Adipocyte (in vitro differentiated cells): ENCODE measurements at regions not wholly inside any gene's neighbourhood (a gene's known extent, or its start where the extent isn't known, plus 50 kb on each side); places are given as distances from the start of the nearest gene placed in this dataset.

ENCODE experiments used
- DNase-seq: peaks from one replicate; pipeline ENCODE4 v3.0.0-alpha.2; 2015; ENCODE audit warnings: low read depth
- H3K27me3 ChIP-seq: replicated peaks from 2 replicates; pipeline ENCODE4 v1.7.0; 2013; ENCODE audit warnings: mild to moderate bottlenecking, low read length, moderate library complexity; ENCODE audit not compliant: control insufficient read depth, insufficient read depth
- H3K36me3 ChIP-seq: 2 replicates; pipeline ENCODE4 v1.7.0; 2013; ENCODE audit warnings: low read length, mild to moderate bottlenecking, moderate library complexity; ENCODE audit not compliant: control insufficient read depth, insufficient read depth, severe bottlenecking
- H3K4me1 ChIP-seq: 2 replicates; pipeline ENCODE4 v1.7.0; 2013; ENCODE audit warnings: mild to moderate bottlenecking, low read length, moderate library complexity; ENCODE audit not compliant: control insufficient read depth, insufficient read depth
- H3K4me3 ChIP-seq: 2 replicates; pipeline ENCODE4 v1.7.0; 2013; ENCODE audit warnings: mild to moderate bottlenecking, low read length, moderate library complexity
- H3K9ac ChIP-seq: 2 replicates; pipeline ENCODE4 v1.7.0; 2013; ENCODE audit warnings: mild to moderate bottlenecking, low read length, moderate library complexity
- H3K9me3 ChIP-seq: 2 replicates; pipeline ENCODE4 v1.7.0; 2013; ENCODE audit warnings: mild to moderate bottlenecking, low read length, moderate library complexity; ENCODE audit not compliant: control insufficient read depth

DNA sequence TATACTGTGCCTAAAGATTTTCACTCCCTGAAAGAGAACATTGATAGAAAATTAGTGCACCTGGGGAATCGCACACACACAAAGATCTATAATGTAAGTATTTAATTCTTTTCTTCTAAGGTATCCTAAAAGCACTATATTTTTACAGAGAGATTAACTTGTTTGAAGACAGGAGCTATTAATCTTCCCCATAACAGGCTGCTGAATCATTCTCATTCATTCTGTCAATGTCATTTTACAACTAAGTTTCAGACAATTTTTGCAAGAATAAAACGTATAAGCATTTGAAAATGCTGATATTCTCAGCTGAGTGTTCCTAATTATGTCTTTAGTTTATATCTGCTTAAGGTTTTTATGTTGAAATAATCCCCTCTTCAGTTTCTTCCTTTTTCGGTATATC is 776.7 kb downstream of the NXPH1 start:
- no peak for DNase-seq
- H3K36me3 ChIP-seq = no peaks in the 10 kb centered on the region
- H3K27me3 ChIP-seq = no peaks in the 10 kb centered on the region
- H3K9ac ChIP-seq = no peak overlapping the region
- no peak overlapping the region for H3K4me3 ChIP-seq
- H3K9me3 ChIP-seq = no peaks in the 10 kb centered on the region
- no peaks in the 10 kb centered on the region for H3K4me1 ChIP-seq

DNA sequence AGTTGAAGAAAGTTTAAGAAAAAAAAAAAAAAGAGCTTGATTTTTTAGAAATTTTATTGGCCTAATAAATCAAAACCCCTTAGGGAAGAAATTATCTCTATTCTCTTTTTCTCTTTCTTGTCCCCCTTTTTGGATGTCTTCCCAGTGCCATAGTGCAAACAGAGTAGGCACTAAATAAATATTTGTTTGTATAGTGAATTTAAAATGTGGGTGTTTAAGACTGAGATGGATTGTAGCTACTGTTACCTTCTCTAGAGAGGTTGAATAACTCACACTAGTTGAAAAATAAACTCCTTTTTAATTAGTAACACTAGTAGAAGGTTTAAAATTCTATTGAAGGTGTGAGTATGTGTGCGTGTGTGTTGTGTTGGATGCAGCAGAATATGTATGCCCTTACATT is 783.8 kb downstream of the NXPH1 start:
- Histone ChIP-seq H3K9ac (no peak overlapping the region), H3K36me3 (no peaks in the 10 kb centered on the region), H3K4me1 (no peaks in the 10 kb centered on the region), H3K4me3 (no peak overlapping the region), H3K9me3 (peaks cover 3% of the 10 kb centered on the region), H3K27me3 (no peaks in the 10 kb centered on the region)
- no peak for DNase-seq

DNA sequence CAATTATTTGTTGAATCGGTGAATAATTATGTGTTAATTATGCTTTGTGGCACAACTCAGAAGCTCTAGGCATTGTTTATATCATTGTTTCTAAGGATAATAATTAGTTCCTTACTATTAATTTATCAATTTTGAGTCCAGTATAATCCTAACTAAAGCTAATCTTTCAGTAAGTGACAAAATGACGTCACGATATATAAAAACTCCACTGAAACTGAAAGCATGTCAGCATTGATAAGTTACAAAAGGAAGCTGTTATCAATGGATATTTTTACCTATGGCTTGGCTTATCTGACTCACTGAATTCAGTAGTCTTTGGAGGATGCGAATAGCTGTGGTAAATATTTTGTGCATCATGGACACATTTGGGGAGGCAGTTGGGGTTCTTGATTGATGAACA is 793.1 kb downstream of the NXPH1 start:
- Histone ChIP-seq H3K27me3 (no peaks in the 10 kb centered on the region), H3K36me3 (no peaks in the 10 kb centered on the region), H3K4me3 (no peak overlapping the region), H3K9me3 (peaks cover 7% of the 10 kb centered on the region), H3K9ac (no peak overlapping the region), H3K4me1 (no peaks in the 10 kb centered on the region)
- no peak for DNase-seq

DNA sequence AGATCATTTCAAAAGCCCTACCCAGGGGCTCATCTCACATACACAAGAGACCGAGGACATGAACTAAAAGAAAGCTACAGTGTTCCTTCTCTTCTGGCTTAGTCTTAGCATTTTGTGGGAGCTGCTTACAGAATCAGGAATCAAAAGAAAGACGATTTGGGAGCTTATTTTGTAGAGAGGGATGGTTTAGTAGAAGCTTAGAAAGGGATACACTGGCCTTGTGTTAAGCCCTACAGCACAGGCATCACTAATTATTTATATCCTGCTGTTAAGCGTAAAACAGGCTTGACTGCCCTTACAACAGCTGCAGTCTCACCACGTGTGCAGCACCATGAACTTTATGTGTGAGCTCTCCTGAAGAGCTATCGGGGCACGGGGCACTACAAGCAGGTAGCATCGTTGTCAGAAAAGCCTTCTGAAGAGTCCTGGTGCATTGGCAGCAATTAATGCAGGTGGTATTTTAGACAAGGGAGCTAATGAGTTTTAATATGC is 798.3 kb downstream of the NXPH1 start:
- no peak for DNase-seq
- peaks cover 7% of the 10 kb centered on the region for H3K9me3 ChIP-seq
- H3K9ac ChIP-seq = no peak overlapping the region
- no peaks in the 10 kb centered on the region for H3K27me3 ChIP-seq
- H3K36me3 ChIP-seq = no peaks in the 10 kb centered on the region
- no peak overlapping the region for H3K4me3 ChIP-seq
- H3K4me1 ChIP-seq = no peaks in the 10 kb centered on the region

GRCh38 chr7:9240001-9240400 is 806.6 kb downstream of the NXPH1 start:
- Histone ChIP-seq H3K4me3 (no peak overlapping the region), H3K9ac (no peak overlapping the region), H3K4me1 (no peaks in the 10 kb centered on the region), H3K9me3 (peaks cover 7% of the 10 kb centered on the region), H3K27me3 (no peaks in the 10 kb centered on the region), H3K36me3 (no peaks in the 10 kb centered on the region)
- DNase-seq = no peak

DNA sequence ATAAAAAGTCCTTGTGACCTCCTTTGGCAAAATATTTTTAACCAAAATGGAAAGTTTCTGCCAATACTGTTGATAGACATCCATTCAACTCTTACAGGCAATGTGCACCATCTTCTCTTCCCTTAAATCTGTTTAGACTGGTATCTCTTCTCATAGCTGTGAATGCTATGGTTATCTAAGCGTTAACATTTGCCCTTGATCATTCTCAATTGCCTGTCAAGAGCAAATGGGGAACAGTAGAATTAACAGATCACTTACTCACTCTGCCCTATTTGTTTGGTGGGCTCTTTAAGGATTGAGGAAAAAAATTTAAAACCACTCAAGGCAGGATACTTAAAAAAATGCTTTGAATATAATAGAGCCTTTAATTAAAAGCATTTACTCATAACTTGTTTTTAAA is 808.4 kb downstream of the NXPH1 start:
- no peaks in the 10 kb centered on the region for H3K9me3 ChIP-seq
- no peaks in the 10 kb centered on the region for H3K4me1 ChIP-seq
- no peaks in the 10 kb centered on the region for H3K36me3 ChIP-seq
- H3K9ac ChIP-seq = no peak overlapping the region
- no peak for DNase-seq
- no peak overlapping the region for H3K4me3 ChIP-seq
- H3K27me3 ChIP-seq = no peaks in the 10 kb centered on the region

GRCh38 chr7:9242636-9243035 is 809.2 kb downstream of the NXPH1 start:
- no peak overlapping the region for H3K4me3 ChIP-seq
- no peaks in the 10 kb centered on the region for H3K9me3 ChIP-seq
- DNase-seq = no peak
- H3K27me3 ChIP-seq = no peaks in the 10 kb centered on the region
- no peaks in the 10 kb centered on the region for H3K4me1 ChIP-seq
- no peak overlapping the region for H3K9ac ChIP-seq
- no peaks in the 10 kb centered on the region for H3K36me3 ChIP-seq

DNA sequence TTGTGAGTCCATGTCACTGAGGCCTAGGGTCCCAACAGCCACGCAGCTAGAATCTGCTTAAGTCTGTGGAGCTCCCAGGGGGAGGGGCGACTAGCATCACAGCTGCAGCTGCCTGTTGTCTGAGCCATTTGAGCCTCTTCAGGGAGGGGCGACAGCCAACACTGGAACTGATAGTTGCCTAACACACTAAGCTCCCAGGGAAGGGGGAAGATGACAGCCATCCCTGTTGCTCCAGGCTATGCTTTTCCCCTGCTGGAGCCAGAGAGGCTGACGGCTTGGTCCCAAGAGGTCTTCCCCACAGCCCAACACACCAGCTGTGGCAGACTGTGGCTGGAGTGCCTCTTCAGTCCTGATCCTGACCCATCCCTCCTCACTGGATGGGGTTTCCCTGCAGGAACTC is 817.5 kb downstream of the NXPH1 start:
- H3K27me3 ChIP-seq = no peaks in the 10 kb centered on the region
- H3K36me3 ChIP-seq = no peaks in the 10 kb centered on the region
- no peak overlapping the region for H3K9ac ChIP-seq
- H3K4me1 ChIP-seq = no peaks in the 10 kb centered on the region
- no peak for DNase-seq
- no peaks in the 10 kb centered on the region for H3K9me3 ChIP-seq
- no peak overlapping the region for H3K4me3 ChIP-seq

- DNase-seq = no peak
- Histone ChIP-seq H3K27me3 (no peaks in the 10 kb centered on the region), H3K36me3 (no peaks in the 10 kb centered on the region), H3K4me1 (no peaks in the 10 kb centered on the region), H3K9me3 (peaks cover 5% of the 10 kb centered on the region), H3K4me3 (no peak overlapping the region), H3K9ac (no peak overlapping the region)
Observed at GRCh38 chr7:9264395-9264794, 831.0 kb downstream of the NXPH1 start.

- Histone ChIP-seq H3K36me3 (no peaks in the 10 kb centered on the region), H3K4me1 (no peaks in the 10 kb centered on the region), H3K27me3 (no peaks in the 10 kb centered on the region), H3K4me3 (no peak overlapping the region), H3K9me3 (no peaks in the 10 kb centered on the region), H3K9ac (no peak overlapping the region)
- DNase-seq = no peak
Observed at GRCh38 chr7:9280088-9280487, 846.7 kb downstream of the NXPH1 start.

DNA sequence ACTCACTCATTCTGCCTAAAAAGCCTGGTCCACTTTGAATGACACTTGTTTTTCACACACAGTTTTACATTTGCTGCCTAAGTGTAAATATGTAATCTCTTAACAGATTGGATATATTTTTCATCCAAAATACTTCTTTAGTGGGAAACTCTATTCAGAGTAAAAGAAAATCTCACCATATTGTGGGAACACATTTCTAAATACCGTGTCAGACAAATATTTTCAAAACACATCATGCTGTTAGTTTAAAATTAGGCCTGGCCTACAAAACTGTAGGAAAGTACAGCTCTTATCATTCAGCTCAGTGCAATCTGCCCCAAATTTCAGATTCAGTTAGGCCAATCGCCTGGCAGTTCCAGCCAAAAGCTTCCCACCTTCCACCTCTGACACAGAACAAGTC is 849.8 kb downstream of the NXPH1 start:
- Histone ChIP-seq H3K4me1 (no peaks in the 10 kb centered on the region), H3K36me3 (no peaks in the 10 kb centered on the region), H3K27me3 (no peaks in the 10 kb centered on the region), H3K4me3 (no peak overlapping the region), H3K9me3 (no peaks in the 10 kb centered on the region), H3K9ac (no peak overlapping the region)
- no peak for DNase-seq

GRCh38 chr7:9302436-9302835 is 869.0 kb downstream of the NXPH1 start:
- no peaks in the 10 kb centered on the region for H3K27me3 ChIP-seq
- H3K4me3 ChIP-seq = no peak overlapping the region
- H3K9me3 ChIP-seq = no peaks in the 10 kb centered on the region
- H3K9ac ChIP-seq = no peak overlapping the region
- H3K4me1 ChIP-seq = no peaks in the 10 kb centered on the region
- no peak for DNase-seq
- H3K36me3 ChIP-seq = no peaks in the 10 kb centered on the region
